ENCODE measurements at regions not wholly inside any gene's neighbourhood (a gene's known extent, or its start where the extent isn't known, plus 50 kb on each side); places are given as distances from the start of the nearest gene placed in this dataset.

DNA sequence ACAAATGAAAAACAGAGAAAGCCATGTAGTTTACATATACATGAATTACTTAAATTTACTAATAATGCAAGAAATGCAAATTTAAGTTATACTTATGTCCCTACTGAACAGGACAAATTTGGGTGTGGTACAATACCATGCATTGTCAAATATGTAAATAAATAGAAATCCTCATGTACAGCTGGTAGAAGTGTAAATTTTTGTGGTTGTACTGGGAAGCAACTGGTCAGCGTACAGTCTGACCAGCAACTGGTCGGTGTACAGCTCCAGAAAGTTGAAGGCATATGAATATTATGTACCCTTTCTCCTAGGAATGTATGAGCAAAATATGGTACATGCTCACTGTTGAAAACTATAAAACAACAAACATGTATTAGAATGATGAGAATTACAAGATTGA is 93.9 kb upstream of the TMEM106B start:
- Histone ChIP-seq H4K5ac (ENCODE audit: insufficient read length, low read depth, low read length) (no peak overlapping the region), H3K4me2 (ENCODE audit: insufficient read depth, insufficient read length, low read length) (no peak overlapping the region), H4K91ac (ENCODE audit: insufficient read length, low read depth, low read length) (no peak overlapping the region), H3T11ph (ENCODE audit: low read length) (no peak overlapping the region), H3K27ac (ENCODE audit: insufficient read length, low read depth, low read length) (no peak overlapping the region), H3K23ac (ENCODE audit: insufficient read length, low read depth, low read length) (no peak overlapping the region), H2BK15ac (ENCODE audit: low read depth, low read length) (no peak overlapping the region), H2BK120ac (ENCODE audit: low read depth, low read length, poor library complexity, severe bottlenecking) (no peak overlapping the region), H2BK12ac (ENCODE audit: insufficient read length, low read depth, low read length) (no peak overlapping the region), H2BK20ac (ENCODE audit: low read depth, low read length, poor library complexity, severe bottlenecking) (no peak overlapping the region), H3K79me2 (ENCODE audit: insufficient read depth, low read length) (no peaks in the 10 kb centered on the region), H3K56ac (ENCODE audit: insufficient read length, low read depth, low read length) (no peak overlapping the region), H3K9ac (ENCODE audit: extremely low read depth, insufficient read length, low read length) (no peak overlapping the region), H3K14ac (ENCODE audit: insufficient read depth, low read length) (no peak overlapping the region), H3K4me1 (ENCODE audit: insufficient read depth, low read length) (peaks cover 2% of the 10 kb centered on the region; the same call in 1 of the 2 replicates), H3K27me3 (ENCODE audit: insufficient read depth, low read length) (no peaks in the 10 kb centered on the region), H4K20me1 (ENCODE audit: control insufficient read depth, insufficient read depth, insufficient read length) (no peaks in the 10 kb centered on the region), H3K4ac (ENCODE audit: low read depth, low read length) (no peak overlapping the region), H3K79me1 (ENCODE audit: insufficient read depth, low read depth, low read length, poor library complexity, severe bottlenecking) (no peaks in the 10 kb centered on the region), H3K23me2 (ENCODE audit: insufficient read length, low read depth, low read length, poor library complexity, severe bottlenecking) (no peaks in the 10 kb centered on the region), H3K18ac (ENCODE audit: insufficient read length, low read depth, low read length) (no peak overlapping the region), H2AFZ (ENCODE audit: low read length) (no peak overlapping the region), H2BK5ac (ENCODE audit: insufficient read length, low read length) (no peak overlapping the region), H3K9me3 (ENCODE audit: control insufficient read depth, low read depth, low read length) (no peaks in the 10 kb centered on the region), H4K8ac (replicated peaks; ENCODE audit: insufficient read length, low read depth, low read length) (no peak overlapping the region), H2AK5ac (ENCODE audit: insufficient read length, low read length) (no peak overlapping the region)
- Mint-ChIP-seq H3K4me1 (peaks cover 7 to 12% of the 10 kb centered on the region in 2 experiments), H3K36me3 (ENCODE audit: insufficient read depth in 1 of 3, low read depth in 3 of 3) (no peaks in the 10 kb centered on the region), H3K4me3 (no peak overlapping the region), H3K27ac (no peak overlapping the region), H3K9me3 (no peaks in the 10 kb centered on the region; a peak in 1 of 5 replicates), H3K27me3 (ENCODE audit: low read depth) (no peaks in the 10 kb centered on the region)
- TF ChIP-seq, protein P1, sequence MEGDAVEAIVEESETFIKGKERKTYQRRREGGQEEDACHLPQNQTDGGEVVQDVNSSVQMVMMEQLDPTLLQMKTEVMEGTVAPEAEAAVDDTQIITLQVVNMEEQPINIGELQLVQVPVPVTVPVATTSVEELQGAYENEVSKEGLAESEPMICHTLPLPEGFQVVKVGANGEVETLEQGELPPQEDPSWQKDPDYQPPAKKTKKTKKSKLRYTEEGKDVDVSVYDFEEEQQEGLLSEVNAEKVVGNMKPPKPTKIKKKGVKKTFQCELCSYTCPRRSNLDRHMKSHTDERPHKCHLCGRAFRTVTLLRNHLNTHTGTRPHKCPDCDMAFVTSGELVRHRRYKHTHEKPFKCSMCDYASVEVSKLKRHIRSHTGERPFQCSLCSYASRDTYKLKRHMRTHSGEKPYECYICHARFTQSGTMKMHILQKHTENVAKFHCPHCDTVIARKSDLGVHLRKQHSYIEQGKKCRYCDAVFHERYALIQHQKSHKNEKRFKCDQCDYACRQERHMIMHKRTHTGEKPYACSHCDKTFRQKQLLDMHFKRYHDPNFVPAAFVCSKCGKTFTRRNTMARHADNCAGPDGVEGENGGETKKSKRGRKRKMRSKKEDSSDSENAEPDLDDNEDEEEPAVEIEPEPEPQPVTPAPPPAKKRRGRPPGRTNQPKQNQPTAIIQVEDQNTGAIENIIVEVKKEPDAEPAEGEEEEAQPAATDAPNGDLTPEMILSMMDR (conservative IDR thresholded peaks at IDR 0.05), result no peak
- DNase-seq, result no peak
- WGBS (ENCODE audit: extremely low coverage, insufficient read length, low lambda C conversion rate), result no CpG with 5 or more reads among the region's 2 CpGs

Measured in H9 (cell line).